GM10266 (cell line): ENCODE measurements at regions not wholly inside any gene's neighbourhood (a gene's known extent, or its start where the extent isn't known, plus 50 kb on each side); places are given as distances from the start of the nearest gene placed in this dataset.

Experiments
- DNase-seq: peaks from one replicate; pipeline ENCODE4 v3.0.0; 2012; ENCODE audit errors: extremely low spot score
- CTCF ChIP-seq: IDR thresholded peaks from 2 replicates; pipeline ENCODE4 v1.5.1; 2012; ENCODE audit warnings: mild to moderate bottlenecking, low read depth; ENCODE audit not compliant: control insufficient read depth, insufficient read depth; ENCODE audit errors: missing control alignments

GRCh38 chr9:29208670-29209069 is 1635.4 kb upstream of the C9orf72 start:
- TF ChIP-seq CTCF, result no peak
- no peak for DNase-seq

- no peak for TF ChIP-seq CTCF
- DNase-seq, result no peak
Observed at GRCh38 chr9:29209748-29210291, 1636.5 kb upstream of the C9orf72 start.

GRCh38 chr9:29211003-29211579 is 1637.8 kb upstream of the C9orf72 start:
- TF ChIP-seq CTCF, result no peak
- no peak for DNase-seq

GRCh38 chr9:29211580-29212396 is 1638.5 kb upstream of the C9orf72 start:
- TF ChIP-seq CTCF, result peak; percentile 89
- peak; percentile 86 for DNase-seq

GRCh38 chr9:29212397-29213387 is 1639.4 kb upstream of the C9orf72 start:
- no peak for TF ChIP-seq CTCF
- DNase-seq, result peak; percentile 35

GRCh38 chr9:29213417-29214153 is 1640.3 kb upstream of the C9orf72 start, which contains the start of gene LINGO2:
LINGO2 (minus strand) TSS chr9:29213601.
- TF ChIP-seq CTCF, result no peak
- no peak for DNase-seq
